PC-3 (cell line): ENCODE measurements at regions not wholly inside any gene's neighbourhood (a gene's known extent, or its start where the extent isn't known, plus 50 kb on each side); places are given as distances from the start of the nearest gene placed in this dataset.

Experiments
- ATAC-seq: fragments of 200-7000 bp; cut with Tn5 transposase; 2 replicates; pipeline ENCODE4 v1.9.1; 2020; ENCODE audit warnings: mild to moderate bottlenecking, moderate library complexity
- BruUV-seq: library from RNA; stranded (reverse); fragments of 400-500 nt; replicated peaks from 2 replicates; lab custom pipeline; 2021; lab: Mats Ljungman, UMichigan
- CTCF ChIA-PET: fragments of 300-600 bp; sonication (Branson Sonifier 250); formaldehyde crosslinking; loops from one replicate; lab custom pipeline; 2022; ENCODE audit warnings: antibody characterized with exemption; lab: Charles Lee
- POLR2A ChIA-PET: fragments of 300-600 bp; sonication (Branson Sonifier 250); formaldehyde crosslinking; loops from one replicate; lab custom pipeline; 2022; ENCODE audit warnings: antibody characterized with exemption; ENCODE audit not compliant: unreplicated experiment; lab: Charles Lee
- DNase-seq: peaks from one replicate; pipeline ENCODE4 v3.0.0-alpha.2; 2015
- H2AFZ ChIP-seq: fragments of 300-600 bp; sonication (generic); 2 replicates; pipeline ENCODE4 v1.6.0; 2016; ENCODE audit warnings: antibody characterized with exemption, low read length
- H3F3A ChIP-seq: fragments of 300-600 bp; sonication (generic); one replicate; pipeline ENCODE4 v1.6.0; 2017; ENCODE audit warnings: antibody characterized with exemption, low read length, control low read depth, mild to moderate bottlenecking; ENCODE audit not compliant: unreplicated experiment
- H3K27ac ChIP-seq: fragments of 300-600 bp; sonication (generic); 2 replicates; pipeline ENCODE4 v1.5.1; 2016; ENCODE audit warnings: mild to moderate bottlenecking, low read length
- H3K27me3 ChIP-seq: fragments of 300-600 bp; sonication (generic); 2 replicates; pipeline ENCODE4 v1.6.1; 2016; ENCODE audit warnings: low read length, mixed read lengths
- H3K36me3 ChIP-seq: fragments of 300-600 bp; sonication (generic); 2 replicates; pipeline ENCODE4 v1.6.1; 2016; ENCODE audit warnings: low read depth, mixed run types, low read length, mixed read lengths
- H3K4me1 ChIP-seq: fragments of 300-600 bp; sonication (generic); 2 replicates; pipeline ENCODE4 v1.5.1; 2016; ENCODE audit warnings: low read length; ENCODE audit not compliant: insufficient read depth
- H3K4me2 ChIP-seq: fragments of 300-600 bp; sonication (generic); 2 replicates; pipeline ENCODE4 v1.6.0; 2016; ENCODE audit warnings: low read length
- H3K4me3 ChIP-seq: fragments of 300-600 bp; sonication (generic); 2 replicates; pipeline ENCODE4 v1.5.1; 2016; ENCODE audit warnings: mild to moderate bottlenecking, low read length, mixed read lengths
- H3K79me2 ChIP-seq: fragments of 300-600 bp; sonication (generic); 2 replicates; pipeline ENCODE4 v1.6.1; 2017; ENCODE audit warnings: low read length, mixed read lengths
- H3K9ac ChIP-seq: fragments of 300-600 bp; sonication (generic); 2 replicates; pipeline ENCODE4 v1.6.0; 2016; ENCODE audit warnings: mild to moderate bottlenecking, low read length
- H3K9me2 ChIP-seq: fragments of 300-600 bp; sonication (generic); replicated peaks from 2 replicates; pipeline ENCODE4 v1.6.1; 2016; ENCODE audit warnings: mixed run types, low read length, mixed read lengths
- H3K9me3 ChIP-seq: fragments of 300-600 bp; sonication (generic); 2 replicates; pipeline ENCODE4 v1.6.1; 2016; ENCODE audit warnings: low read length, mixed read lengths
- H4K20me1 ChIP-seq: fragments of 300-600 bp; sonication (generic); 2 replicates; pipeline ENCODE4 v1.6.1; 2016; ENCODE audit warnings: low read length, mixed read lengths
- EZH2 ChIP-seq: fragments of 300-600 bp; sonication (generic); IDR thresholded peaks from one replicate; pipeline ENCODE4 v1.6.1; 2017; ENCODE audit warnings: antibody characterized with exemption, mild to moderate bottlenecking, low read length; ENCODE audit not compliant: unreplicated experiment
- EZH2phosphoT487 ChIP-seq: fragments of 300-600 bp; sonication (generic); IDR thresholded peaks from 2 replicates; pipeline ENCODE4 v1.6.1; 2018; ENCODE audit warnings: mild to moderate bottlenecking, antibody characterized with exemption, low read length, borderline replicate concordance
- intact Hi-C: fragments of 100-400 bp; cut with micrococcal nuclease; formaldehyde crosslinking; loops from 2 replicates; pipeline ENCODE4 v1.9.0; 2023
- TF ChIP-seq, protein P1 (sequence below): fragments of 300-600 bp; sonication (generic); conservative IDR thresholded peaks from 2 replicates; pipeline ENCODE4 v1.5.1; 2017; ENCODE audit warnings: antibody characterized with exemption, low read depth, mild to moderate bottlenecking, low read length

DNA sequence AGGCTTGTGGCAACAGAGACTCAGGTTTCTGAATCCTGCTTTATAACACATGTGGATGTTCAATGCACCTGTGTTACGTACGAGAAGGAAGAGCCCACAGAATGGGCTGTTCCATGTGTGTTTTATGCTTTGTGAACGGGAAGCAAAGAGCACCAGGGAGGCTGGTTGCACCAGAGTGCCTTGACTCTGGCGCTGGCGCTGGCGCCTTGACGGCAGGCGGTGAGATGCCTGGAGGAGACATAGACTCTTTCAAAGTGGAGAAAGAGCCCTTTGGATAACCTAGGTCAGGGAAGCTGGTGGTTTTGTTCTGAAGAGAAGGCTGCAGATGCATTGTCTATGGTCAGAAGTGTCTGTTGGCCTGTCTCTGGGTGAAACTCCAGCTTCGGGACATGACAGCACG, 80.2 kb upstream of the APCDD1 start:
- H3K9ac ChIP-seq: no peak overlapping the region
- intact Hi-C loops: no loop called here
- no TSS peak for BruUV-seq
- H3K4me1 ChIP-seq: no peaks in the 10 kb centered on the region
- H3K36me3 ChIP-seq: no peaks in the 10 kb centered on the region
- H4K20me1 ChIP-seq: no peaks in the 10 kb centered on the region
- H3K79me2 ChIP-seq: no peaks in the 10 kb centered on the region
- ATAC-seq (no peak), DNase-seq (no peak)
- ChIA-PET POLR2A (no interaction called here), CTCF (no interaction called here)
- H3K4me3 ChIP-seq: no peak overlapping the region
- TF ChIP-seq, protein P1, sequence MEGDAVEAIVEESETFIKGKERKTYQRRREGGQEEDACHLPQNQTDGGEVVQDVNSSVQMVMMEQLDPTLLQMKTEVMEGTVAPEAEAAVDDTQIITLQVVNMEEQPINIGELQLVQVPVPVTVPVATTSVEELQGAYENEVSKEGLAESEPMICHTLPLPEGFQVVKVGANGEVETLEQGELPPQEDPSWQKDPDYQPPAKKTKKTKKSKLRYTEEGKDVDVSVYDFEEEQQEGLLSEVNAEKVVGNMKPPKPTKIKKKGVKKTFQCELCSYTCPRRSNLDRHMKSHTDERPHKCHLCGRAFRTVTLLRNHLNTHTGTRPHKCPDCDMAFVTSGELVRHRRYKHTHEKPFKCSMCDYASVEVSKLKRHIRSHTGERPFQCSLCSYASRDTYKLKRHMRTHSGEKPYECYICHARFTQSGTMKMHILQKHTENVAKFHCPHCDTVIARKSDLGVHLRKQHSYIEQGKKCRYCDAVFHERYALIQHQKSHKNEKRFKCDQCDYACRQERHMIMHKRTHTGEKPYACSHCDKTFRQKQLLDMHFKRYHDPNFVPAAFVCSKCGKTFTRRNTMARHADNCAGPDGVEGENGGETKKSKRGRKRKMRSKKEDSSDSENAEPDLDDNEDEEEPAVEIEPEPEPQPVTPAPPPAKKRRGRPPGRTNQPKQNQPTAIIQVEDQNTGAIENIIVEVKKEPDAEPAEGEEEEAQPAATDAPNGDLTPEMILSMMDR: no peak
- TF ChIP-seq EZH2phosphoT487 (no peak), EZH2 (no peak)
- H3K9me3 ChIP-seq: no peaks in the 10 kb centered on the region
- peaks cover 97% of the 10 kb centered on the region for H3K27me3 ChIP-seq
- no peaks in the 10 kb centered on the region for H3F3A ChIP-seq
- H2AFZ ChIP-seq: no peak overlapping the region
- no peaks in the 10 kb centered on the region for H3K9me2 ChIP-seq
- H3K4me2 ChIP-seq: no peak overlapping the region
- H3K27ac ChIP-seq: no peak overlapping the region

DNA sequence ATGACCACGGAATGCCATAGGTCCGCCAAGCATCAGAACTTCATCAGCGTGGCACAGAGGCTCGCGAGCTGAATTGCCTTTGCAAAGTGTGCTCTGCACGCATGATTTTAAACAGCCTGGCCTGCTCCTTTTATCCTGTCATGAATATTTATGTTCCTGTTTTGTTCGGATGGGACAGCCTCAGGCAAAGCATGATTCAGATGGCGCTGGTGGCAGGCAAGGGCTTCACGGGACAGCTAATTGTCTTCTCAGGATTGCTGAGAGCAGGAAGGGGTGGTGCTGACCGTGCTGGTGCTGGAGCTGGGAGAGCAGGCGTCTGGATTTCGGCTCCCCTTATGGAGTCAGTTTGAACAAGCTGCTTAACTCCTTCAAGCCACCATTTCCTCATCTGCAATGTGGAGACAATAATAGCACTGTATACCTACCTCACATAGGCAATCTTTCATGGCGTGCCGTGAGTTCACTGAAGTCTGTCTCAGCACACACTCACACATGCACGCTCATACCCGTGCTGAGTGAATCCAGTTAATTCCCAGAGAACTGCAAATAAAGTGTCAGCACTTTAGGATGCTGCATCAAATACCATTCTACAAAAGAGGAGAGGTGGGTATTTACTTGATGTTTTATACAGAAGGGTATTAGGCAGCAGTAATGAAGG, 79.7 kb upstream of the APCDD1 start:
- Histone ChIP-seq H3K36me3 (no peaks in the 10 kb centered on the region), H3K4me2 (no peak overlapping the region), H3K4me3 (no peak overlapping the region), H4K20me1 (no peaks in the 10 kb centered on the region), H3K27me3 (peaks cover 95% of the 10 kb centered on the region), H3K9ac (no peak overlapping the region), H3K4me1 (no peaks in the 10 kb centered on the region), H3F3A (no peaks in the 10 kb centered on the region), H3K27ac (no peak overlapping the region), H3K9me3 (no peaks in the 10 kb centered on the region), H2AFZ (no peak overlapping the region), H3K9me2 (no peaks in the 10 kb centered on the region), H3K79me2 (no peaks in the 10 kb centered on the region)
- no peak for TF ChIP-seq EZH2phosphoT487
- TF ChIP-seq, protein P1: no peak
- TF ChIP-seq EZH2: no peak
- ChIA-PET CTCF (no interaction called here), POLR2A (no interaction called here)
- intact Hi-C loops: no loop called here
- no peak for ATAC-seq
- BruUV-seq: no TSS peak
- no peak for DNase-seq

DNA sequence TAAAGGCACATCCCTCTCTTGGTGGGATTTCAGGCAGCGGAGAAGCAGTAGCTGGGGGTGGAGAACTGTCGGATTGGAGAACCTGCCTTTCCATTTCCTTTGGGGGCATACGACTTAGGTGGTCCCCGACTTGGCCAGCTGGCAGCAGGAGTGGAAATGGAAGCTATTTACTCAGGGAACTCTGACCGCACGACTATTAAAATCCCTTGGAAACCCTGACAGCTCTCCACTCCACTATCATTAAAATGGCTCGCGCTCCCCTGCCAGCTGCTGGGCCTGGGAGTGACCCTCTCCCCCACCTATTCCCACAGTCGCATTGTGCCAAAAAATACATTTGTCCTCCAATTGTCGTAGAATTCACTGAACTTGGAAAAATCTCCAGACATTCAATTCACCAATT, 77.7 kb upstream of the APCDD1 start:
- no peak for ATAC-seq
- H3K9ac ChIP-seq: no peak overlapping the region
- H3K9me2 ChIP-seq: no peaks in the 10 kb centered on the region
- intact Hi-C loops: no loop called here
- H3K36me3 ChIP-seq: no peaks in the 10 kb centered on the region
- CTCF ChIA-PET: no interaction called here
- H3K4me1 ChIP-seq: no peaks in the 10 kb centered on the region
- no peaks in the 10 kb centered on the region for H3K79me2 ChIP-seq
- H3K9me3 ChIP-seq: no peaks in the 10 kb centered on the region
- no TSS peak for BruUV-seq
- TF ChIP-seq EZH2phosphoT487 (no peak), EZH2 (no peak)
- TF ChIP-seq, protein P1: no peak
- no peak for DNase-seq
- POLR2A ChIA-PET: no interaction called here
- no peak overlapping the region for H3K4me2 ChIP-seq
- H2AFZ ChIP-seq: no peak overlapping the region
- H4K20me1 ChIP-seq: no peaks in the 10 kb centered on the region
- no peak overlapping the region for H3K4me3 ChIP-seq
- H3F3A ChIP-seq: no peaks in the 10 kb centered on the region
- no peak overlapping the region for H3K27ac ChIP-seq
- H3K27me3 ChIP-seq: peaks cover 92% of the 10 kb centered on the region
